Mucosa of descending colon (tissue), 3 donors: ENCODE measurements at regions not wholly inside any gene's neighbourhood (a gene's known extent, or its start where the extent isn't known, plus 50 kb on each side); places are given as distances from the start of the nearest gene placed in this dataset.

ENCODE experiments used
- ATAC-seq: fragments of 200-7000 bp; cut with Tn5 transposase; one replicate; pipeline ENCODE4 v1.9.1; 2020; ENCODE audit warnings: mild to moderate bottlenecking, moderate library complexity
- DNase-seq, 3 donors: peaks; one replicate each; pipeline ENCODE4 v3.0.0-alpha.2; 2020
- H3K36me3 ChIP-seq: fragments of 200-600 bp; one replicate; pipeline ENCODE4 v1.8.0; 2021; ENCODE audit warnings: low read depth, mild to moderate bottlenecking
- H3K4me1 ChIP-seq: fragments of 200-600 bp; one replicate; pipeline ENCODE4 v1.8.0; 2021; ENCODE audit warnings: low read depth, mild to moderate bottlenecking
- H3K4me3 ChIP-seq: fragments of 200-600 bp; one replicate; pipeline ENCODE4 v1.8.0; 2021; ENCODE audit warnings: mild to moderate bottlenecking
- H3K9me3 ChIP-seq: fragments of 200-600 bp; one replicate; pipeline ENCODE4 v1.8.0; 2021; ENCODE audit warnings: mild to moderate bottlenecking
- CTCF ChIP-seq: fragments of 200-600 bp; IDR thresholded peaks from one replicate; pipeline ENCODE4 v1.8.0; 2022; ENCODE audit warnings: antibody characterized with exemption, mild to moderate bottlenecking
- intact Hi-C, 2 donors: fragments of 100-400 bp; cut with DNase I in 1 of 2; cut with micrococcal nuclease in 1 of 2; formaldehyde crosslinking; loops; one replicate each; pipeline versions ENCODE4 v1.11.0 to v1.11.1; 2022; cut with DNase I, micrococcal nuclease
- donor health status: DM: no; HTN: no; CAD: no; lungs with moderate emphysema.
- donor health status: DM: no; HTN: no; CAD: no.
- donor health status: DM: no; HTN: yes; CAD: no.

- TF ChIP-seq CTCF = no peak
- DNase-seq = no peak
- ATAC-seq = no peak
Measured at GRCh38 chr6:113188962-113189361, 668.2 kb upstream of the MARCKS start.

GRCh38 chr6:113190170-113190569 is 667.0 kb upstream of the MARCKS start:
- no peak for ATAC-seq
- Histone ChIP-seq H3K9me3 (no peaks in the 10 kb centered on the region), H3K4me1 (no peaks in the 10 kb centered on the region), H3K36me3 (no peaks in the 10 kb centered on the region), H3K4me3 (no peak overlapping the region)
- DNase-seq = peak in 1 of 3 donors; percentile 21
- intact Hi-C loops = no loop called here
- TF ChIP-seq CTCF = no peak

More at GRCh38 chr6:113188962-113189361, 668.2 kb upstream of the MARCKS start:
- no peak overlapping the region for H3K4me3 ChIP-seq
- H3K36me3 ChIP-seq = no peaks in the 10 kb centered on the region
- no peaks in the 10 kb centered on the region for H3K9me3 ChIP-seq
- intact Hi-C loops = no loop called here
- H3K4me1 ChIP-seq = no peaks in the 10 kb centered on the region

- no peak for ATAC-seq
- no peak overlapping the region for H3K4me3 ChIP-seq
- H3K9me3 ChIP-seq = no peaks in the 10 kb centered on the region
- intact Hi-C loops = no loop called here
- DNase-seq = no peak
- no peaks in the 10 kb centered on the region for H3K4me1 ChIP-seq
- no peaks in the 10 kb centered on the region for H3K36me3 ChIP-seq
- no peak for TF ChIP-seq CTCF
Measured at GRCh38 chr6:113194090-113194489, 663.1 kb upstream of the MARCKS start.

- no peaks in the 10 kb centered on the region for H3K36me3 ChIP-seq
- DNase-seq (no peak), ATAC-seq (no peak)
- no peak for TF ChIP-seq CTCF
- H3K4me1 ChIP-seq = no peaks in the 10 kb centered on the region
- no peaks in the 10 kb centered on the region for H3K9me3 ChIP-seq
- intact Hi-C loops = no loop called here
- H3K4me3 ChIP-seq = no peak overlapping the region
Measured at GRCh38 chr6:113202852-113203714, 654.1 kb upstream of the MARCKS start.

GRCh38 chr6:113203715-113204110 is 653.4 kb upstream of the MARCKS start:
- DNase-seq (no peak), ATAC-seq (no peak)
- intact Hi-C loops = no loop called here
- no peak for TF ChIP-seq CTCF
- no peaks in the 10 kb centered on the region for H3K9me3 ChIP-seq
- H3K36me3 ChIP-seq = no peaks in the 10 kb centered on the region
- H3K4me1 ChIP-seq = no peaks in the 10 kb centered on the region
- no peak overlapping the region for H3K4me3 ChIP-seq
